ENCODE measurements at regions not wholly inside any gene's neighbourhood (a gene's known extent, or its start where the extent isn't known, plus 50 kb on each side); places are given as distances from the start of the nearest gene placed in this dataset.

DNA sequence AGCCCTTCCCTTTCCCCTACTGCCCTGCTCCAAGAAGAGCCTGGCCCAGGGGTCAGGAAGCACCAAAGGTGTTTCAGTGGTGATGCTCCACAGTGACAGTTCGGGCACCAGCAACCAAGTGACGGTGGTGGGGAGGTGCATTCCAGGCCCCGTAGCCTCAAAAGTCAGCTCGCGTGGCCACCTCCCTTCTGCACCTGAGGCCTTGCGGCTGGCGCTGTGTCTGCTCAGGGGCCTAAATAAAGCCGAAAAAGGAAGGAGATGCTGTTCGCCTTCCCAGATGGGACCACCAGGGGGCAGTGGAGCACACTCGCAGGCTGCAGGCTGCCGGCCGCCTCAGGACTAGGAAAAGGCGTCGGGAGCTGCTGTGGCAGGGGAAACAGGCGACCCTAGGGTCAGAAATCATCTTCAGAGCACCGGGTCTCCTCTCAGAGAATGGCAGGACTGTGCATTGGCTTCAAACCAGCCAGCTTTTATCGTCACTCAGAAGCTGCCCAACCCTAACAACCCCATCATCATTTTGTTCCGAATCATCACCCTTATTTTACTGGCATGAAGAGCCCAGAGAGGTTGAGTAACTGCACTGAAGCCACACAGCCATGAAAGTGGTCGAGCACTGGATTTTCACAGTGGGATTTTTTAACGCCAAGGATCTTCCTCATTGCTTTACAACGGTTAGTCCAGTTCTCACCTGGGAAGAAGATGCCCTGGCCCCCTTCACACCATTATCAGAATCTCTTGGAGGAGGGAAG, 213.0 kb upstream of the CELF4 start:
- DNase-seq (ENCODE audit: low read depth), result peak; percentile 14

DNA sequence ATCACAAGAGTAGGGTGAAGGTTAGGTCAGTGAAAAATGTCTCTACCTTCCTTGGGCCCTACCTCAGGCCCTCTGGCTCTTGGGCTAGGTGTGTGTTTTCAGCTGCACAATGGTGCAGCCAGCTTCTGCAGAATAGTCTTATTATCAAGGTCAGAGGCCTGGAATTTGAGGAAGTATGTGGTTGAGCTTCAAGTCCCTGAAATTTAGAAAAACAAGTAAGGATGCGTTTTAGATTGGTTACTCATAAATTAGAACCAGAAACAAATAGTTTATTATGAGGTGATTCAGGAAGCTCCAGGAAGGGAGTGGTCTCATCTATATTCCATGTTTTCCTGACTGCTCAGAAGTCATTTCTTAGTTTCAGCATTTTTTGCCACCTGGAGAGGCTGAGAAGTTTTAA, 204.2 kb upstream of the CELF4 start:
- no peak for DNase-seq (ENCODE audit: low read depth)

DNA sequence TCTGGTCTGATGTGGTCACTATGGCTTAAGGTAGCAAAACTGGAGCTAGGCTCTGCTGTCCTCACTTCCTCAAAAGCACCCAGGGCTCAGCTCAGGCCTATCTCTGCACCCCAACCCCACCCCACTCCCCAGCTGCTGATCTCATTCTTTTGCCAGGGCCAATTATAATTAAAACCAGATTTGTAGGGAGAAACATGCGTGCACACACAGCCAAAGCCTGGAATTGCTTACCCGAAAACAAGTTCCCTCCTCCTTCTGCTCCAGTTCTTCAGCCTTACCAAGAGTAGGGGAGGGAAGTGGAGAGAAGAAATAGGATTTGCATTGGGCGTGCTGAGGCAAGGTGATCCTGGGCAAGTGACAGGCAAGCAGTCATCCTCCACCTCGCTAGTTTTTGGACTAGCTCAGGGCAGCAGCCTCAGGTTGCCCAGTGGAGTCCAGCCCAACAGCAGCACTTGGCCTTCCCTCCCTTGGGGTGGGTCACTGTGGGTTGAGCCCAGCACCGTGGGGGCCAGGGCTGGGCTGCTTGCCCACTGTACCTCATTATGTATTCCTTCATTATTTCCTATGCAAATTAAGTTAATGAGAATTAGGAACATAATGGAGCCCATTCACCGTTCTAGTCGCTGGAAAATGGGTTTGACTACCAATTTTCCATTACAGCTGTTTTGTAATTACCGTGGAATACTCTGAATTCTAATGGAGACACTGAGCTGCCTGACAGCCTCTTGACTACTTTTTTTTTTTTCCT, 199.1 kb upstream of the CELF4 start:
- DNase-seq (ENCODE audit: low read depth), result no peak

DNA sequence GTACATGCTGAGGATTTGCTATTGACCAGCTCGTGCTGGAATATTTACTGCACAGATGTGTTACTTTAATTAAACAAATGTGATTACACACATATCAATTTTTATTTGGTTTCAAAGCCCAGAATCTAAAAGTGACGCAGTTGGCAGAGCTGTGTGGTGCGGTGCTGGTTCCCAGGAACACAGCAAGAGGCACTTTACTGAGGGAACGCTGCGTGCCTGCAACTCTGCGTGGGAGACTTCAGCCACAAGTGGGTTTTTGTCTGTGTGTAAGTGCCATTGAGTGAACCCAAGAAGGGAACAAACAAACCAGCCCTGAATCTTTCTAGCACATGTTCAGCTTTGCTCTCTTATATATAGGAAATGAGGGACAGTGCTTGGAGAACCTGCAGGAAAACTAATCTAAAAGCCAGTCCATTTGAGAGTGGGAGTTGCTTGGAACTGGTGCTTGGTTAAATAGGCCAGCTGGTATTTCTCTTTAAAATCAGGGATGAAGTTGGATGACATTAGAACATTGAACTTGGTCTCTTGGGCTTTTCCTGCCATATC, 196.6 kb upstream of the CELF4 start:
- DNase-seq (ENCODE audit: low read depth), result no peak

DNA sequence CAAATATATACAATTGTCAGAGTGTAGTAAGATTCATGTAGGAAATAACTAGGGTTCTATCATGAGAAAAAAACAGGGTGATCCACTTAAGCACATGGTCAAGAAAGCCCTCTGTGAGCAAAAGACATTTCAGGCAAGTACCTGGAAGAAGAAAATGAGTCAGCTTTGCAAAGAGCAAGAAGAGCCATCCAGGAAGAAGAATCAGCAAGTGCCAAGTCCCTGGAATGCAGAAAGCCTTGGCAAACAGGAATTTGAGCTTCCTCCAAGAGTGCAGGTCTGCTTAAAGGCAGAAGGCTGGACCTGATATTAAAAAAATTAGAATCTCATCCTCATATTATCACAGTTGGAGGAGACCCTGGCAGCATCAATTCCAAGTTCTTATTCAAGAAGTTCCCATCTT, 188.5 kb upstream of the CELF4 start:
- DNase-seq (ENCODE audit: low read depth), result no peak

DNA sequence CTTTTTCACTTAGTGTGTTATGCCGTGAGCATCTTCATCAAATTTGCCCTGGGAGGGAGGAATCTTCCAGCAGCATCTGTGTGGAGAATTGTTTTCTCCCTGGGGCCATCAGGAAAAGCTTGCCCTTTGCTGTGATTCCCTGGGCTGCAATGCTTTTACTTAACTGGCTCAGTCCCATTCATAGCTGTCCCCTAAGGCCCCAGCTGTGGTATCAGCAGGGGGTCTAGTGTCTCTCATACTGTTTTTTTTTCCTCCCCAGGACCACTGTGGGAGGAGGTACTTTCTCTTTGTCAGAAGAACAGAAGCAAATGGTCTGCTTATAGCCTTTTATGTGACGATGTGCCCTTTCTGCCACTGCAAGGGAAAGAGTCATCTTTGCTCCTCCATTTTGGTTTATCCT, 176.8 kb upstream of the CELF4 start:
- DNase-seq (ENCODE audit: low read depth), result no peak

DNA sequence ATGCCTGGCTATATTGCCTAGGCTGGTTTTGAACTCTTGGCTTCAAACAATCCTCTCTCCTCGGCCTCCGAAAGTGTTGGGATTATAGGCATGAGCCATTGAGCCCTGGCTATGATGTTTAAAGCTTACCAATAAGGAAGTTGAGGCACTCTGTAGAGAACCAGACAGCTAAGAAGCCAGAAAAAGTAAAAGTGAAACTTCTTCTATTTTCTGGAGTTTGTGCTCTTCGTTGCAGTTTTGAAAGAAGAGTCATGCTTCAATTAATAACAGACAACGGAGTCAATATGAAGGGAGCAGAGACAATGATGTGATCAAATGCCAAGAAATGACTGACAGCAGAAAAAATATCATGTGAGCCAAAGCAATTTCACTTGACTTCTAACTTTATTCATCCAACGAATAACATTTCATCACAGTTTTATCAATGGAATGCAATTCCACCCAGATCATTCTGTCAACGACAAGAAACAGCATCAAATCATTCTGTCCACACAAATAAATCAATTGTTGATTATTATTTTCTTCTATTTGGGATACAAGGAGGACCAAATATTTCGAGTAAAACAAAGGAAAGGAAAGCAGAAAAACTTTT, 175.5 kb upstream of the CELF4 start:
- no peak for DNase-seq (ENCODE audit: low read depth)

DNA sequence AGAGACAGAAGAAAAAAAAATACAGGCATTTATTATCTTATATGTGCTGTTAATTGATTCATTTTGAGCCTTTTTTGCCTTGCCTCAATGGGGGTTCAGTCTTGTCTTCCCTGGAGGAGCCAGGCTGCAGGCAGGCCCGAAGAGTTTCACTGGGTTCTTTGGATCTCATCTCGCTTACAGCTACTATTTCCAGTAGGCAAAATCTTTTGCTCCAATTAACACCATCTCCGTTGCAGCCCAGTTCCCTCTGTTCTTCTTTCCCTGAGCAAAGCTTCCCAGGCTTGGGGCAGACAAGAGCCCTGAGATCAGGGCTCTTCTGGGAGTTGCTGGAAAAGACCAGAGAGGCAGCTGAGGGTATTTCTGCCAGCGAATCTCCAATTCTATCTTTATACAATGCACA, 168.8 kb upstream of the CELF4 start:
- DNase-seq (ENCODE audit: low read depth), result no peak

DNA sequence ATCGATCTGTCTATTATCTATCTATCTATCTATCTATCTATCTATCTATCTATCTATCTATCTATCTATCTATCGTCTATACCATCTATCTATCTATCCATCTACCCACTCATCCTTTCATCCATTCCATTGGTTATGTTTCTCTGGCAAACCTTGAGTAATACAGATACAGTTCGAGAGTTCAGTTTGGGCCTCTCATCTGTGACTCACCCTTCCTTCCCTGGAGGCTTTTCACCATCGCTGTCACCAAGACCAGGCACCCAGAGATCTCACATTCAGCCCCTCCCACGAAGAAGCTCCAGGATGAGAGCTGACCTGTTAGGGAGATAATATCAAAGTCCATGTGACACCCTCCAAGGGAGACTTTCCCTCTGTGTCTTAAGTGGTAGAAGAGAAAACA, 164.1 kb upstream of the CELF4 start:
- DNase-seq (ENCODE audit: low read depth), result no peak

DNA sequence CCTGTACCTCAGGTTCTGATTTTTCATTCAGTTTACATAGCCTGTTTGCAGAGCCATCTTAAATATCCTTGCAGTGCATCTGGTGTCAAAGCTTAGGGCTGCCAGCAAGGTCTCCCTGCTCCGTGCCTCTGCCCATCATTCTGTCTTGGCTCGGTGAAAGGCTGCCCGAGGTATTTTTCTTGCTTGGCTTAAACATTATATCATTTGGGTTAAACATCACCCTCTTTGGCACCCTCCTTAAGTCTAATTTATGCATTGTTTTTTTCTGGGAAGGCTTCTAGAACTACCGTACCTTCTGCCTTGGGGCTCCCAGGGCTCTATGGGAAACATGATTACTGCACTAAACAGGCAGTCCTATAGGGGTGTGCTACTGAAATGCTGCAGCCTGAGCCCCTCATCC, 158.6 kb upstream of the CELF4 start:
- peak; percentile 46 for DNase-seq (ENCODE audit: low read depth)

DNA sequence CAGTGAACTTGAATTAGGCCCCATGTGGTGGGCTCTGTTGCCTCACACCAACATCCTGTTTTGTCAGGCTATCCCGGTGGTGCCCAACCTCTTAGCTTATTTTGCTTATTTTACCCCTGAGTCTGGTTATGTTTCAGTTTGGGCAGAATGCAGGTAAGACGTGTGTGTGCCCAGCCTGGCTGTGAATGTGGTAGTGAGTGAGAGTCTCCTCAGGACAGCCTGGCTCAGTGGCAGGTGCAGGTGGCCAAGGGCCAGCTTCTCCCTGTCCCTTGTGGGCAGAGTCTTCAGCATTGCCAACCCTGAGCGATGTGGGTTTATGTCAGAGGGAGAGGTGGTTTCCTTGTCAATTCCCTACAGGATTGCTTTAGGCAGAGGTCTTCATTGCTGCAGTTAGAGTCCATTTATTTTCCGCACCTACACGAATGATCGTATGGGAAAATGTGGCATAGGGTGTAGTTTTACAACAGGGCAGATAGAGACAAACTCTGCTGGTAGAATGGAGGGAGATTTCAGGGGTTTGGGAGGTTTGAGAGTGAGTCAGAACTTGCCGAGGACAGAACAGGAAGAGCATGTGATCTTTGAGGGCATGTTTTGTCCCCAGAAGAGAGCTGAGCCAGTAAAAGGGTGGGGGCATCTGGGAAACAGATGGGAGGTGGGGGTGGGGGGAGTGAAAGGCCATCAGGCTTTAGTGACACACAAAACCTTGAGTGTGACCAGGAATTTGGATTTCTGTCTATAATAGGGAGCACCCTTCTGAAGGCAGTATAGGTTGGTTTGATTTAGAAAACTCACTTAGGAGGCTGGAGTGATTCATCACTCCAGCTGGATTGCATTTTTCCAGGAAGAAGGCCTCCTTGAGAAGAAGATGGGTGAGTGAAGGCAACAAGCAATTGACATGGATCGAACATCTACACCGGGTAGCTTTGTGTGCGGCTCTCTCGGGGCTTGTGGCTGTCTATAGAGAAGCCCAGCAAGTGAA, 156.2 kb upstream of the CELF4 start:
- peak; percentile 4 for DNase-seq (ENCODE audit: low read depth)

DNA sequence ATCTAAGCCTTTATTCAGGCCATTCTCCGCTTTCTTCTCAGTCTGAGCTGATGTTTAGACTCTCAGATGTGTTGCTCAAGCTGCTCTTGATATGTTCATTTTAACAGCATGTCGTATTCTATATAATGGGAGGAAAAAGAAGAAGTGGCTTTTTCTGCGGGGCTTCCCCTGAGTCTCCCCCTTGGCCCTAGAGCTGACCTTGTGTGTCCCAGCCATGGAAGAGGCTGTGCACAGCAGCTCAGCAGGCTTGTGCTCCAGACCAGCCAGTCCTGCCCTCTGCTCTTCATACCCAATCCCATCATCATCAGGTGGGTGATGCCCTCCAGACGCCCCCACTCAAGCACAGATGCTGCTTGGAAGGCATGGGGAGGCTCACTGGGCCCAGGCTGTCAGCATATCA, 155.1 kb upstream of the CELF4 start:
- no peak for DNase-seq (ENCODE audit: low read depth)

DNA sequence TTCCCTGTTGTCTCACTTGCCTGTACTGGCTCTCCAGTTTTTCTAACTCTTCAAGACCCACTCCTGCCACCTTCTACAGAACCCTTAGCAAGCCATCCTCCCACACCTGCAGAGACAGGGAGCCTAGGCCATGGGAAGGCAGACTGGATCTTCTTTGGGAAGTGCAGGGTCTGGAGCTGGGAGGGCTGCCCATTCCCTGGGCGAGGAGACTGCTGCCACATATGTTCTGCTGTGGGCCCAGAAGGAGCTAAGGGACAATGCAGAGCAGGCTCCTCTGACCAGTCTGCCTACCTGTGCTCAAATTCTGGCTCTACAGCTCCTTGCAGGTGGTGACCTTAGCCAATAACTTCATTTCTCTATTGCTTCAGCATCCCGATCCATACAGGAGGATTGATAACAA, 152.1 kb upstream of the CELF4 start:
- DNase-seq (ENCODE audit: low read depth), result no peak

DNA sequence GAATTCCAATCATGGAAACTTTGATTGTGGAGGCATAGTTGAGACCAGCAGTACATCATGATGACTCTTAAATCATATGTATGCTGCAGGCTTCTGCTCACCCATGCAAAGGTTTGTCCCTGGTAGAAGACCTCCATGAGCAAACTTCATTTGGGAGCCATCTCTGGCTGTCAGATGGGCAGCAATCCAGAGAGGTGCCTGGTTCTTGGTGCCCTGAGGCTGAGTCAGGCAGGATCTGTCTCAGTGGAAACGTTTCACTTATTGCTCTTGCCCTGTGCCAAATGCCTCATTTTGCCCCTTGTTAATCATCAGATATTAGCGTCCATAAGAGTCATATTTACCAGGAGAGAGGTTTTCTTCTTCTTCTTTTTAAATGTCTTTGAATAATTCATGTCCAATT, 151.5 kb upstream of the CELF4 start:
- DNase-seq (ENCODE audit: low read depth), result no peak

DNA sequence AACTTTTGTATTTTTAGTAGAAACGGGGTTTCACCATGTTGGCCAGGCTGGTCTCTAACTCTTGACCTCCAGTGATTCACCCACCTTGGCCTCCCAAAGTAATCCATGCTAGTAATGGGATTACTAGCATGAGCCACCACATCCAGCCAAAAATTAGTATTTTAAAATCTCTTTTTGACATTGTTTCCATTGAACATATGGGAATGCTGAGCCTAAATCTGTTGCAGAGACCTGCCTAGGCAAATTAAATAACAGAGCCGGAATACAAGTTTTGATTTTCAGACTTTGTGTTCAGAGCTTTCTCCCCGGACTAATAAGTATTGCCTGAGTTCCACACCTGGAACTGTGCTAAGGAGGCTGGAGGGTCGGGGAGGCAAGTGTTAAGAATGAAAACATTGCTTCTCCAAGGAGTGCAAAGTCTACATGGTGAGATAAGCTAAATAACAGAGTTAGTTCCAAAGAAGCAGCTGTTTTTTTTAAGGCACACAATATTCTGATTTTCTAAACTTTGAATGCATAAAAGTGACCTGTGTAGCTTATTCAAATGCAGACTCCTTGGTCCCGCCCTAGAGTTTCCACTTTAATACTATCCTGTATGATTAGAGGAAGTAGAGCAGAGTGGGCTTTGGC, 150.6 kb upstream of the CELF4 start:
- DNase-seq (ENCODE audit: low read depth), result no peak

DNA sequence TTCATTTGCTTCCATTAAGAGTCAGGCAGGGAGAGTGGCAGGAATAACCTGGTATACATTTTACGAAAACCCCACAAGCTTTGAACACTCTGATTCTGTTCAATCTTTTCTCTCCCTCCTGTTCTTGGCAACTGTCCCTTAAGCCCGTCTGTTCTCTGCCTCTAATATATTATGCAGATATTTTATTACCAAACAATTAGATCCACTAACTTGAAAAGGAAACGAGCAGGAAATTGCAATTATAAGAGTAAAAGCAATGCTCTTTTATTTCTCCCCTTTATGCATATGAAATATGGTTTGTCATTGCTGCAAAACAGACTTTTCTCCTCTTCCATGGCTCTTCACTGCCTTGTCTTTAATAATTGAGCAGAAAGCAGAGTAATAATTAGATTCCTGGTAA, 149.1 kb upstream of the CELF4 start:
- DNase-seq (ENCODE audit: low read depth), result no peak

DNA sequence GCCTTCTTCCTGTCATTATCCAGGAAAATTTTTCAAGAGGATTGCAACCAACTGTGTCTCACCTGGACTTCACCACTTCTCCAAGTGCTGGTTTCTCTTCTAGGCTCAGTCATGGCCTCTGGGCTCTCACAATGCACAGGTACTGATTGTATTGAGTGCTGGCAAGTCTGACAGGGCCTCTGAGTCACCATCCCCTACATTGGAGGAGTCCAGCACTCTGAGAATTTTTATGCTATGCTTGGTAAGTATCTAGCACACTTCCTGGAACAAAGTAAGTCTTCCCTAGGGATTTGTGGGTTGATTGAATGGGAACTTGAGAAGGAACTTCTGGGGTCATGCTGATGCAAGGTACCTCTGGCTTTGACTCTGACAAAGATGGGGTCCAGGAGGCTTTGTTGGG, 147.2 kb upstream of the CELF4 start:
- peak; percentile 7 for DNase-seq (ENCODE audit: low read depth)

DNA sequence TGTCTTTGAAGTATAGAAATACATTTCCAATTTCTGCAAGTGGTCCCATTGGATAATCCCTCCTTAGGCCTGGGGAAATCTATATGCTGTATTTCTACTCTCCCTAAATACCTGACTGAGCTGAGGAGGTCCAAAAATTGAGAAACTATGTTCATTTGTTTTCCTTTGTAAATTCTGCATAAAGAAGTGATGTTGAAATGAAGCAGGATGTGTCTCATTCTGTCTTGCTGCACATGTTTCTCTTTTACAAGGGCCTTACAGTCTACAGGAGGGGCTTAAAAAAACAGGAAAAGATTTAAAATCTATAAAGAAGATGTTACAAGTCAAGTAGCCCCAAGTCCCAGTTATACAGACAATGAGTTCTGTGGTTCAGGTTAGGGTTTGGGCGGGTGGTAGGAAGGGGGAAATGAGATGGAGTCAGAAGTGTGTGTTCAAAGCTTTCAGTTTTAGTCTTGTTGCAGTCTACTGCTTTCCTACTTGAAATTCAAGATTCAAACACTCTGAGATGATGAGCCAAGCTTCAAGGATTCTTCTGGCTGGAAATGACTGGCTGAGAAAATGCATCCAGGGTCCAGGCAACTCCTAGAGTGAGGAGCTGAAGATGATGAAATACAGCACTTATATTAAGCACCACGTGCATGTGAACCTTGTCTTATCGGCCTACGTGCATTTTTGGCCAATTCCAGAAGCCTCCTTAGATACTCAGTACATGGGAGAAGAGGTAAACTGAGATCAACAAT, 146.3 kb upstream of the CELF4 start:
- no peak for DNase-seq (ENCODE audit: low read depth)

DNA sequence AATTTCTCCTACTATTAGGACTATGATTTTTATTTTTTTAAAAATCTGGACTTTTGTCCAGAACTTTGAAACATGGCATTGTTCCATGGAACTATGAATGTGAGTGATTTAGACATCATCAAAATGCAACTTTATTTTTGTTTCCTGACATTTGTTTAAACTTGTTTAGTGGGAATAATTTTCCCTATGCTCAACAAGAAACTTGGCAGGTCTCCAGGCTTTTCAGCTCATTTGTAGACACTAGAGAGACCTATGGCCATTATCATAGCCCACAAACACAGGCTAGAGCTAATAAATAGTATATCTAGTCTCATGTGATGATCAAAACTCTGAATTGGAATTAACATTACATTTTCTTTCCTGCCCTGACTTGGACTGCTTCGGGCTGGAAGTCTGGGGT, 145.1 kb upstream of the CELF4 start:
- DNase-seq (ENCODE audit: low read depth), result no peak

DNA sequence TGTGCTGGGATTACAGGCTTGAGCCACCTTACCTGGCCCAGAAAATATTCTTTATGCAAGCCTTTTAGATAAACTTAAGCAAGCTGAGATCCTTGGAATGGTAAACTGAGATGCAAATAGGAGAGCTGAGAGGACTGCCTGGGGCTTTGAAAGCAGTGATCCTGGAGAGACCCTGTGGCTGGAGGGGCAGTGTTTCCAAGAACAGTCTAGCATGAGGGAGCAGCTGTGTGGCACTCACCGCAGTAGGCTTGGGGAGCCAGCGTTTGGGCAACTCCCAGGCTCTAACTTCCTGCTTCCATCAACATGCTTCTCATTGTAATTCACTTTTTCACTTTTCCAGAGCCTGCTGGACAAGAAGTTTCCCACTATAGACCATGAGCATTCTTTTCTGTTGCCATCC, 144.1 kb upstream of the CELF4 start:
- no peak for DNase-seq (ENCODE audit: low read depth)

DNA sequence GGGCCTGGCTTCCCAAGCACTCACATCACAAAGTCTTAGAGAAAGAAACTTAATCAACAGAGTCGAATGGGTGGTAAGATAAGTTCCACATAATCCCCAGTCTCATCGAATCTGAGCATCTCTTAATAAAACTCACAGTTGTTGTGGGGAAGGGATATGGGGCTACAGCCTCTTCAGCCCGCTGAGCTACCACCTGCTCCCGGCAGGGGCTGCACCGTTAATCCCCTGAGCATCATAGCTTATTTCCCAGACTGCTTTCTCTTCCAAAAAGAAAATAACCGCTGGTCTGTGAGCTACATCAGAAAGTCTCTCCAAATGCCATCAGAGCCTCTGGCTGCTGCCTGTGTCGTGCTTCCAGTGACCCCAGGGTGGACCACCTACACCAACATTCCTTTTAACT, 139.4 kb upstream of the CELF4 start:
- DNase-seq (ENCODE audit: low read depth), result no peak
